ENCODE measurements at regions not wholly inside any gene's neighbourhood (a gene's known extent, or its start where the extent isn't known, plus 50 kb on each side); places are given as distances from the start of the nearest gene placed in this dataset.
"Not testable (repeated sequence)": the region's sequence is repeated elsewhere in the genome, so short reads cannot be mapped to it uniquely, and the experiment has no call there.

- DNase-seq (ENCODE audit: low read depth), result no peak
Measured at GRCh38 chr5:4019009-4019769, 423.6 kb downstream of the IRX1 start.

- no peak for DNase-seq (ENCODE audit: low read depth)
Measured at GRCh38 chr5:4019841-4020240, 424.2 kb downstream of the IRX1 start.

- DNase-seq (ENCODE audit: low read depth), result no peak
Measured at GRCh38 chr5:4020400-4020799, 424.8 kb downstream of the IRX1 start.

- no peak for DNase-seq (ENCODE audit: low read depth)
Measured at GRCh38 chr5:4022056-4022670, 426.5 kb downstream of the IRX1 start.

- no peak for DNase-seq (ENCODE audit: low read depth)
Measured at GRCh38 chr5:4023091-4023752, 427.6 kb downstream of the IRX1 start.

GRCh38 chr5:4023753-4024335 lies 428.2 kb downstream of the IRX1 start:
- no peak for DNase-seq (ENCODE audit: low read depth)

DNA sequence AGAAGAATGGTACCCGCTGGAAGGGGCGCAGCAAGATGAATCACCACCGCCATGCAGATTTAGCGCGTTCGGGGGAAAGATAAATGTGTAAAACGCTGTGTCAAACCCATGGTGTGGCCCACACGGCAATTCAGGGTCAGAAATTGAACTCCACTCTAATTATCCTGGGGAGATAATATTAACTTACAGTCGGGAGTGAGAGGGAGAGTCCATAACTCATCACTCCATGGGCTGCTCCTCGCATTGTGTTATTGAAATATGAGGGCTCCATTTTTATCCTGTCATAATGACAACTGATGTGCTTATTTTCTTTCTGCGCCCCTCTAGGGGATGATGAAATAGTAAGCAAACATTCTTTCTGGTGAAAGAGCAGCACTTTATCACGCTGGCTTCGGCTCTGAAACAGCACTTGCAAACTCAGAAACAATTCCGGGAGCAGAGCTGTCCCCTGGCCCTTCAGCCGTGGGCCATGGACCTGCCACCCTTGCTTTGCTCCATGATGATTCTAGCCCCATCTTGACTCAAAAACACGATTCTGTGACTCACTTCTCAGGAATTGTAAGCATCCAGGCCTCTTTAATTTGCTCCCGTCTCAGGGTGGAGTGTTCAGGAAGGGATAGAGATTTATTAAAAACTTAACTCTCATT lies 431.6 kb downstream of the IRX1 start:
- no peak for DNase-seq (ENCODE audit: low read depth)

DNA sequence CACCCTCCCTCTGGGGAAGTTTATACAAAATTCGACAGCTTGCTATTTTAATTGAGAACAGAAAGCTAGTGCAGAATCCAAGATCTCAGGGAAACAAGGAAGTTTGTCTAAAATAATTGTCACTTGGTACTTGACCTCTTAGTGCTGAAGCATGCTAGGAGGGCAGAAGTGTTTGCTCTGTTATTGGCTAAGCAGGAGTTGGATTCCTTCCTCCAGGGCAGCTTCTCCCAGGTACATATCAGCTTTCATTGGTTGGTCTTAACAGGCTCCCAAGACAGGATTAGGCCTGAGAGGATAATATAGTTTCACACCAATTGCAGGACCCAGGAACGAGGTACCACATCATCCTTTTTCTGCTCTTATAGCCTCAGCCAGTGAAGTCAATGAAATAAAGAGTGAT lies 432.8 kb downstream of the IRX1 start:
- no peak for DNase-seq (ENCODE audit: low read depth)

- not testable (repeated sequence) for DNase-seq (ENCODE audit: low read depth)
Measured at GRCh38 chr5:4033546-4033945, 437.9 kb downstream of the IRX1 start.

DNA sequence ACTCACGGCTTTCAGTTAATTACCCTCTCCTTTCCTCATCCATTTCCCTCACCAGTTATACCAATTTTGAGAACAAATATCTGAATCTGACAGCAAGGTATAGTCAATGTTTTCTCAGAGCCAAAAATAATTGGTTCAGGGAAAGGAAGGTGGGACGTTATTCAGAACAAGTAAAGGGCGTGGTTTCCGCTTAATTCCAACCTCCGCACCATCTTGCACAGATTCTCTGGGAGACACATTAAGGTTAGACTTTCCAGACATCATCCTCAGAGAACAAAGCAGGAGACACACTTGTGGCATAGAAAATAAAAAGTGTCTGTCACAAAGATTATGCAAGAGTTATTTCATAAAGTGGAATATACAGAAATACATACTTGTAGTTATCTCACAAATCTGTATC lies 441.2 kb downstream of the IRX1 start:
- DNase-seq (ENCODE audit: low read depth), result no peak

- DNase-seq (ENCODE audit: low read depth), result no peak
Measured at GRCh38 chr5:4038994-4039393, 443.4 kb downstream of the IRX1 start.

DNA sequence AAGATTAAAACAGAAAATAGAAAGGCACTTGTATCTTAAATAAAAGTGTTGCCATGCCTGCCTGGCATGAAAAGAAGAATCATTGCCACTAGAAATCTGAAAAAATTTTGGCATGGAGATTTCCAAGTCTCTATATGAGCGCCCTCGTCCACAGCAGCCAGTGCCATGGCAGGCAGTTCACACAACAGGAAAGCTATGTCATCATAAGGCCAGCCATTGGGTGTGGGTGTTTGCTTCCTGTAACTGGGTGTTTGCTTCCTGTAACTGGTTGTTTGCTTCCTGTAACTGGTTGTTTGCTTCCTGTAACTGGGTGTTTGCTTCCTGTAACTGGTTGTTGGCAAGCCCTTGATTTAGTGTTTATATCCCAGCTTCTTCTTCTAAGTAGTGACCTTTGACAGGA lies 446.7 kb downstream of the IRX1 start:
- DNase-seq (ENCODE audit: low read depth), result no peak

GRCh38 chr5:4043135-4043534 lies 447.5 kb downstream of the IRX1 start:
- DNase-seq (ENCODE audit: low read depth), result no peak

DNA sequence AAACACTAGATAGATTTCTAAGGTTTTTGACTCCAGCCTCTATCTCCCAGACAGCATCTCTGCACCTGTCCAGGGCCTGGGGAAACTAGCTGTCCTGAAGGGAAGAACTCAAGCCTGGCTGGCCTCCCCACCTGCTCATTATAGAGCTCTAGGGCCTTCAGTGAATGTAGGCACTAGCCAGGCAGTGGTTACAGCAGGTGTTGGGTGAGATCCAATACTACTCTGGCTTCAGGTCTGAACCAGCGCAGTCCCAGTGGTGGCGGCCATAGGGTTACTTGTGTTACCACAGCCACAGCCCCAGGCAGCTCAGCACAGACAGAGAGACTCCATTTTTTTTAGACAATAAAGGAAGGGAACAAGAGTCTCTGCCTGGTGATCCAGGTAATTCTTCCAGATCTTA lies 449.2 kb downstream of the IRX1 start:
- DNase-seq (ENCODE audit: low read depth), result no peak

DNA sequence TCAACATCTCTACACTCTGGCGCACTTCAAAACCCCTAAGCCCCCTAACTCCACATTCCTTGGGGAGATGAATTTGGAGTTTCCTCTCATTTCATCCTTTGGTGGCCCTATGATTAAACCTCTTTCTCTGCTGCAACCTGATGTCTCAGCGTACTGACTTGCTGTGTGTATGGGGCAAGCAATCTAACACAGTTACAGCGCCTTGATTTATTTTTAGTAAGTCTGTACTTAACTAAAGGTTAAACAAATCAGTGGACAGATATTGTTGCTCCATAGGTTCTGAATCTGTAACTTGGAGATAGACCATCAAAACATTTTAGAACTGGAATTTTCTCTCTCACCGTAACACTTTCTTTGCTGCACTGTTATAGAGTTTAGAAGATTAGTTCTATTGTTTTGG lies 452.8 kb downstream of the IRX1 start:
- DNase-seq (ENCODE audit: low read depth), result no peak

- DNase-seq (ENCODE audit: low read depth), result no peak
Measured at GRCh38 chr5:4050203-4050602, 454.6 kb downstream of the IRX1 start.

DNA sequence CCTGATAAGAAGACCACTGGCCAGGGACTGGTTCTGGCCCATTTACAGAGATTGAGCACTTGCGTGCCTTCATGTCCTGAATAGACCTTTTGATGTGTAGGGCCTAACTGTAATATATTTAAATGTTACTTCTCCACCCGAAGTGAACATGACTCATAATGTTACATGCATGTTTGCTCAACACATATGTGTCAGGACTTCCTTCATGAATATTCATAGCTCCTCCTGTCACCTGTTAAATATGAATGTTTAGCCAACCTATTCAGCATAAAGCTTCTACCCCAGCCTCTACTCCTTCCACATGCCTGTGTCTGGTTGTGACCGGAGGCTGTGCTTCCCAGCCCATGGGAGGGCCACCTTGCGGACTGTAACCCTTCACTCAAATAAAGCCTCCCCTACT lies 457.5 kb downstream of the IRX1 start:
- DNase-seq (ENCODE audit: low read depth), result no peak

GRCh38 chr5:4054092-4054491 lies 458.5 kb downstream of the IRX1 start:
- no peak for DNase-seq (ENCODE audit: low read depth)

DNA sequence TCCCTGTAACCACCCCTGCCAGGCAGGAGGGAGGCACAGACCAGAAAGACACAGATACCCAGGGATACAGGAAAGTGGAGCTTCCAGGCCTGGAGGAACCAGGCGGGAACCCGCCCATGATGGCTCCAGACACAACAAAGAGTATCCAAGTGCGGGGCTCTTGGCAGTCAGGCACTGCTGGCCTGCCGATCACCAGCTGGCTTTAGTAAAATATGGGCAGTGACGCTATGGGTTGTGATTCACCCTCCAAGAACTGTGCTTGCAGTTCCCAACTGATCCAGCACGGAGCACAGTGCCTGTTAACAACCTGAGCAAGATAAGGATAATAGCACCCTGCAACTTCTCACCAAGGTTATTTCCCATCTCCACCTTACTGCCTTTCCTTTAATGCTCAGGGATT lies 463.3 kb downstream of the IRX1 start:
- no peak for DNase-seq (ENCODE audit: low read depth)

DNA sequence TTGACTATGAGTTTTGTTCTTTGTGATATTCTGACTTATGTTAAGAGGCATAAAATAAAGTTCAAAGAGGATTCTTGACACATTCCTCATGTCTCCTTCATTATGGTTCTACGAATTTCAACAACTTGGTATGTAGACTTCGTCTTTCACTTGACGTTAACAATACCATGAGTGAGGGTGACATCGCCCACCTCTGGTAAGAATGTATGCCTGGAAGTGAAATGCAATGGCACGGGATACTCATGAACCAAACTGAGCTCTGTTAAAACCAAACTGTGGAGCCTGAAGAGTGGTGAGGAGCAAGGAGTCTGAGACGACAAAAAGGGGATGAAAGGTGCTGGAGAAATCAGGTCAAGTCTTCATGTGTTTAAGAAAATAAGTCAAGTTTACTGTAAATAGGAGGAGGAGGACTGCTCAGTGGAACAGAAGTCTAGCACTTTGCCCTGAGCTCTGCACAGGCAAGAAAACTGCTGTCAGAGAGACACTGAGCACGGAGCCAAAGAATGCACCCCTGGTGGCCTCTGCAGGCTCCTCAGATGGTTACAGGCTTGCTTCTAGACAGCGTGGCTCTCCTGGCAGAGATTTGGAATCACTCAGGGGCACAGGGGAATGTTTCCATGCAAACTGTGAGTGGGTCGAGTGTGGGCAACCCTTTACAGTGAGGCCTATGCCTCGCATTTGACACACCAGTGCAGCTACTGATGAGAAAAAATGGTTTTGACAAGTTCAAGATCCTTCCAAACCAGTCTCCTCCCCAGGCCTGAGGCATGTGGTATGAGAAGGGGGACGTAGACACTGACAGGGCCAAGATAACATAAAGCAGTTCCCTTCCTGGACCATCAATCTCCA lies 470.1 kb downstream of the IRX1 start:
- no peak for DNase-seq (ENCODE audit: low read depth)

GRCh38 chr5:4068171-4068570 lies 472.5 kb downstream of the IRX1 start:
- DNase-seq (ENCODE audit: low read depth), result no peak

GRCh38 chr5:4078544-4078943 lies 482.9 kb downstream of the IRX1 start:
- no peak for DNase-seq (ENCODE audit: low read depth)

All from non-pigmented ciliary epithelial cell (primary cell).